Gastroesophageal sphincter (tissue), 4 donors: ENCODE measurements at regions not wholly inside any gene's neighbourhood (a gene's known extent, or its start where the extent isn't known, plus 50 kb on each side); places are given as distances from the start of the nearest gene placed in this dataset.

Experiments
- ATAC-seq: fragments of 150-250 bp; one replicate; pipeline ENCODE4 v1.9.1; 2016; ENCODE audit warnings: mild to moderate bottlenecking, moderate library complexity
- H3K27ac ChIP-seq, 4 donors: fragments of 200-600 bp; sonication (generic) in 3 of 4; 1 replicate in 3 of 4; 2 replicates in 1 of 4; pipeline ENCODE4 v1.5.1; 2016 to 2019
- H3K27me3 ChIP-seq: fragments of 200-600 bp; sonication (generic); one replicate; pipeline ENCODE4 v1.5.1; 2019
- H3K36me3 ChIP-seq, 2 donors: fragments of 200-600 bp; sonication (generic); one replicate each; pipeline ENCODE4 v1.5.1; 2019; ENCODE audit warnings: control low read depth in 1 of 2
- H3K4me1 ChIP-seq, 3 donors: fragments of 200-600 bp; sonication (generic); 1 replicate in 2 of 3; 2 replicates in 1 of 3; pipeline ENCODE4 v1.5.1; 2016 to 2019; ENCODE audit warnings: control low read depth in 2 of 3
- H3K4me3 ChIP-seq, 2 donors: fragments of 200-600 bp; sonication (generic); one replicate each; pipeline ENCODE4 v1.5.1; 2019; ENCODE audit warnings: mild to moderate bottlenecking in 1 of 2, moderate library complexity in 1 of 2
- H3K9me3 ChIP-seq, 3 donors: fragments of 200-600 bp; sonication (generic); one replicate each; pipeline ENCODE4 v1.5.1; 2017 to 2019; ENCODE audit warnings: control low read depth in 2 of 3
- CTCF ChIP-seq, 4 experiments: fragments of 200-600 bp in 2 of 4; fragments of 450-650 bp in 2 of 4; sonication (generic) in 1 of 4; IDR thresholded peaks; one replicate each; pipeline ENCODE4 v1.5.1; 2017 to 2019; ENCODE audit warnings: antibody characterized with exemption in 4 of 4, mild to moderate bottlenecking in 2 of 4, moderate library complexity in 2 of 4
- EP300 ChIP-seq: sonication (generic); formaldehyde crosslinking; IDR thresholded peaks from one replicate; pipeline ENCODE4 v1.6.1; 2017; ENCODE audit warnings: antibody characterized with exemption, mild to moderate bottlenecking
- POLR2A ChIP-seq, 2 donors: fragments of 450-650 bp; IDR thresholded peaks; one replicate each; pipeline ENCODE4 v1.6.1; 2017; ENCODE audit warnings: antibody characterized with exemption in 2 of 2, mild to moderate bottlenecking in 2 of 2, moderate library complexity in 1 of 2
- POLR2AphosphoS5 ChIP-seq: sonication (generic); formaldehyde crosslinking; IDR thresholded peaks from one replicate; pipeline ENCODE4 v1.6.1; 2017; ENCODE audit warnings: antibody characterized with exemption
- WGBS, 2 donors: methylation state at CpG; one replicate each; pipeline ENCODE4 v1.1.5; 2018; ENCODE audit warnings: low coverage in 1 of 2; 5-methylcytosine and 5-hydroxymethylcytosine counted together

- no peaks in the 10 kb centered on the region for H3K27me3 ChIP-seq
- H3K27ac ChIP-seq, result no peak overlapping the region
- no peak overlapping the region for H3K4me3 ChIP-seq
- no peak for TF ChIP-seq POLR2AphosphoS5
- no peak for TF ChIP-seq CTCF (IDR thresholded peaks at IDR 0.05)
- no peak for TF ChIP-seq EP300
- TF ChIP-seq POLR2A (IDR thresholded peaks at IDR 0.05), result no peak
- no peaks in the 10 kb centered on the region for H3K36me3 ChIP-seq
- peaks cover 0 to 24% (median 0%) of the 10 kb centered on the region in 3 donors for H3K4me1 ChIP-seq
- 20 to 27% methylated on average over 2 of the region's 2 CpGs for WGBS, 2 donors
- H3K9me3 ChIP-seq, result no peaks in the 10 kb centered on the region
- ATAC-seq, result no peak
Measured at GRCh38 chr15:39181940-39182339, 398.9 kb upstream of the THBS1 start.

GRCh38 chr15:39183164-39183881 is 397.6 kb upstream of the THBS1 start:
- ATAC-seq, result peak; percentile 39
- Histone ChIP-seq H3K27me3 (no peaks in the 10 kb centered on the region), H3K4me3 (no peak overlapping the region), H3K27ac (no peak overlapping the region), H3K9me3 (no peaks in the 10 kb centered on the region), H3K36me3 (no peaks in the 10 kb centered on the region), H3K4me1 (peaks cover 0 to 24% (median 0%) of the 10 kb centered on the region in 3 donors)
- WGBS, 2 donors, result 100% methylated on average over 1 of the region's 1 CpG; no CpG with 5 or more reads in 1 of the 2 donors
- TF ChIP-seq POLR2AphosphoS5, result no peak
- no peak for TF ChIP-seq EP300
- no peak for TF ChIP-seq POLR2A (IDR thresholded peaks at IDR 0.05)
- no peak for TF ChIP-seq CTCF (IDR thresholded peaks at IDR 0.05)

- Histone ChIP-seq H3K27me3 (no peaks in the 10 kb centered on the region), H3K27ac (no peak overlapping the region), H3K9me3 (no peaks in the 10 kb centered on the region), H3K36me3 (no peaks in the 10 kb centered on the region), H3K4me3 (no peak overlapping the region), H3K4me1 (peaks cover 0 to 24% (median 0%) of the 10 kb centered on the region in 3 donors)
- 100% methylated on average over 1 of the region's 4 CpGs for WGBS, 2 donors
- ATAC-seq, result no peak
- TF ChIP-seq POLR2A (IDR thresholded peaks at IDR 0.05), result no peak
- no peak for TF ChIP-seq CTCF (IDR thresholded peaks at IDR 0.05)
- no peak for TF ChIP-seq POLR2AphosphoS5
- TF ChIP-seq EP300, result no peak
Measured at GRCh38 chr15:39184701-39185390, 396.0 kb upstream of the THBS1 start.

- TF ChIP-seq EP300 (no peak), POLR2AphosphoS5 (no peak), CTCF (IDR thresholded peaks at IDR 0.05) (no peak), POLR2A (IDR thresholded peaks at IDR 0.05) (no peak)
- H3K27ac ChIP-seq, result no peak overlapping the region
- H3K36me3 ChIP-seq, result no peaks in the 10 kb centered on the region
- ATAC-seq, result no peak
- 31 to 58% methylated on average over 1 of the region's 1 CpG for WGBS, 2 donors
- no peaks in the 10 kb centered on the region for H3K27me3 ChIP-seq
- no peak overlapping the region for H3K4me3 ChIP-seq
- H3K9me3 ChIP-seq, result no peaks in the 10 kb centered on the region
- H3K4me1 ChIP-seq, result no peaks in the 10 kb centered on the region
Measured at GRCh38 chr15:39188314-39188713, 392.6 kb upstream of the THBS1 start.

GRCh38 chr15:39188930-39189329 is 391.9 kb upstream of the THBS1 start:
- Histone ChIP-seq H3K36me3 (no peaks in the 10 kb centered on the region), H3K27ac (no peak overlapping the region), H3K4me1 (no peaks in the 10 kb centered on the region), H3K27me3 (no peaks in the 10 kb centered on the region), H3K4me3 (no peak overlapping the region), H3K9me3 (no peaks in the 10 kb centered on the region)
- peak; percentile 41 for ATAC-seq
- 76 to 100% methylated on average over 1 to 2 of the region's 3 CpGs for WGBS, 2 donors
- no peak for TF ChIP-seq POLR2A (IDR thresholded peaks at IDR 0.05)
- no peak for TF ChIP-seq EP300
- TF ChIP-seq CTCF (IDR thresholded peaks at IDR 0.05), result no peak
- TF ChIP-seq POLR2AphosphoS5, result no peak
